Stimulated activated CD4-positive, alpha-beta T cell treated with anti-CD3 and anti-CD28 coated beads, Interleukin-4, amount 100 ng/mL, for 1 hour (primary cell): ENCODE measurements at regions not wholly inside any gene's neighbourhood (a gene's known extent, or its start where the extent isn't known, plus 50 kb on each side); places are given as distances from the start of the nearest gene placed in this dataset.

Experiments
- DNase-seq: peaks from one replicate; pipeline ENCODE4 v3.0.0-alpha.2; 2020

DNA sequence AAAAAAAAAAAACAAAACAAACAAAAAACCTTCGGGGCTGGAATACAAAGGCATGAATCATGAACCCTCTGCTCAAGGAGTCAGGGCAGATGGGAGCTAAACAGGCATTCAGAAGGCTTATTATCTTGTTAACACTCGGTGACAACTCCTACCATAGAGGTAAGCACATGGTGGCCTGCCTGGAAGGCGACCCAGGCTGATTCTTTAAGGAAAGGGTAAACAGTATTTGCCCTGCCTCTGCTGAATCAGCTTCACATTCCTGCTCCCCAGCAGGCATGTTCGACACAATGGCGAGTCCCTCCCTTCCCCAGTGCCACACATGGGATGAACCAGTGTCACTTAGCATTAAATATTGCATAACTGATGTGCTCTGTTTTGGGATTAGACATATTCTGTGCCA, 191.9 kb downstream of the ARL4C start:
- no peak for DNase-seq

DNA sequence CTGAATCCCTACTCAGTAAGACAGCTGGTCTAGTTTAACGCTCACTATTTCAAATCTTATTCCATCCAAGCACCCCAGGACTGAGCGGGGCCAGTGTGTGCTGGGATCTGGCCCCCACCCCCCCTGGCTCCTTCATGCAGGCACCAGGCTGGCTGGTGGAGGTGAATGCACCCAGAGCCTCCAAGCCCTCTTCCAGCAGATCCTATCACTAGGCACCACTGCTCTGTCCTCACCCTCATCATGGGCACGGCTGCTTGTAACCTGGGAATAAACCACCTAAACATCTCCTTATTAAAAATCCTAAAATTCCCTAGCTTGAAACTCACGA, 194.3 kb downstream of the ARL4C start:
- DNase-seq, result no peak

DNA sequence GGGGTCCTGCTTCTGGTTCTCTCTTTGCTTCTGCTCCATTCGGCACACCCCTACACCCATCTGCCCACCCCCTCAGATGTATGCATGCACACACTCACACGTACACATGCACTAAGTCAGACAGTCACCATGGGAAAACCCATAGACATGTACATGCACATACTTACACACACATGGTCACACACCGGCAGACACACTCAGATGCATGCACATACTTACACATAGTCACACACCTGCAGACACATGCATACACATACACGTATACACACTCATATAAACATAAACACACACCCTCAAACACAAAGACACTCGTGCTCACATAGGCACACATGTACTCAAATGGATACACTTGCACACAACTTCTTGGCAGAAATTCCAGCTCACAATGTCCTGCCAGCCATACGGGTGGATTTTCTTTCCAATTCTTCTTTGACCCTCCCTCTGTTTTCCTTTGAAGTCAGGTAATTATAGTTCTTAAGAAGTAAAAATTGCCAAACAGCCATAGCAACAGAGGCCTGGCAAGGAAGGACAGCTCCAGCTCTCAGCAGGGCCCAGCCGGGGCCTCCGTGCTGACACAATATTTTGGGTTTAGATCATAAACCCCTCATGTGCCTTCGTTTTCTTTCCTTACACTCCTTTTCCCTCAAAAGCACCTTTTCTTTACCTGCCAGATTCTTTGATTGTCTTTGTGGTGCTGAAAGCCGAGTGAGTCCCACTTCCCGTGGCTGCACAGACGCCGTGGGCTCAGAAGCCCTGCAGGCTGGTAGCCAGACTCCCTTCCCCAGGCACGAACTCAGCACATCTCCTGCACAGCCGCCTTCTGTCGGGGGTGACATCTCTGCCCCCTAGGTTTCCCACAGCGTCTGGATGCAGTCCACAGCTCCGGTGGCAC, 195.7 kb downstream of the ARL4C start:
- no peak for DNase-seq

DNA sequence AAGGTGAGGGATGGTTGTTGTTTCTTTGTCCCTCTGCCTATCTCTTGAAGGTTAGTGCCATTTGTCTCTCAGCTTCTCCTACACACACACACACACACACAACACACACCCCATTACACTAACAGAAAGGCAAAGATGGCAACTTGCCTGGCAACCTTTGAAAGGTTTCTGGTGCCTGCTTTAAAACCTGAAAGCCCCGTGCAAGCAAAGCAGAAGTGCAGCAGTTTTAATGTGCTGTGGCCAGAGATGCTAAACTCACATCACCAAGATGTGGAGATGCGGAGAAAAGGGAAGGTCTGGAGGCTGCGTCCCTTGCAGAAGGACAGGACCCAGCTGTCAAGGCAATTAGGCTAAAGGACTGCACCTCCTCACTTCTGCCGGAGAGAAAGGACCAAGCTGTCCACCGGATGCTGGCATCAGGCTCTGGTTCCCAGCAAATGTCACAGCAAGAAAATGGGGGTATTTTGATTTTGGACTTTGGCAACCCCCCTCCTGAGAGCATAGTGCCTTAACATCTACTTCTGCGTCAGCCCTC, 196.4 kb downstream of the ARL4C start:
- no peak for DNase-seq

DNA sequence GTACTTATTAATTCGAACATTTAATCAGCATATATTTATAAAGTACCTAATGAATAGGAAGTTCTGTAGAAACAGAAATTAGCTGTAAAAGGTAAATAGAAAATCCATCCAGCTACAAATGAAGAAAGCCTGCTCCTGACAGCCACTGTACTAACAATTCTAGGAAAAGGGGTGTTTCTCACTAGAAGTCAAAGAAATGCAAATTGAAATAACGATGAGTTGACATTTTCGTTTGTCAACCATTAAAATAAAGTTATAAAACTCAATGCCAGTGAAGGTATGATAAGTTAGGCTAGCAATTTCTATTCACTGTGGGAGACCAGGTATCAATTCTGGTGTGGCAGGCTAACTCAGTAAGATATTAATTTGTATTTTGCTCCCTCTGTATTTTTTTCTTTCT, 198.0 kb downstream of the ARL4C start:
- DNase-seq, result no peak

DNA sequence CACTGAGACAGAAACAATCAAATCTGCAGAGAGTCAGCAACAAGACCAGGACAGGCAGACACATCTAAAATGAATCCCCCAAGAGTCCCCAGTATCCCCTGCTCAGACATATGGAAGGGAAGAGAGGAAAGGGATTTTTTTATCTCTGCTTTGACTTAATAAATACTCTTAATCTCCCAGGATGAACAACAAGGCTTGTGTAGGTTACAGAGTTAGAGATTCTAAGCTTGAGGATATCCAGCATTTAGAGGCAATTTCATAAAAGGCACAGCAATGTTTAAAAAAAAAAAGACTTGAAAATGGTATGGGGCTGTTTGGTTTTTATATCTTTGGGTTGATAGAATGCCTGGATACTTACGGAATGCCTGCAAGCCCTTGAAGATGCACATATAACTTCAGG, 199.9 kb downstream of the ARL4C start:
- DNase-seq, result no peak

DNA sequence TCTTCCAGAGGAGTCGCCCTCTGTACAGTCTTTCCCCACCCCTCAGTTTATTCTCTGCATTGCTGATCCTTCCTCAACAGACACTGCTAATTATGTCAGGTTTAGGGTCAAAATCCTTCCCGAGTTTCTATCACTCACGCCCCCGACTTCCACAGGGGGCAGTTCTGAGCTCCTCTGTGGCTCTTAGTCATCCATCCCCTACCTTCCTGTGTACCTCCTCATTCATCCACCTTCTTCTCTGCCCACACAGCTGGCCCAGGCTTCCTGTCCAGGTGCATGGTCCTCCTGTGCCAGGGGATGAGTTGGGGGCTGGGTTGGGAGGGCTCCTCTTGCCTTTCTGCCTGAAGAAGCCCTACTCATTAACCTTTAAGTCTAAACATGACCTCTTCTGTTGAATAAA, 202.9 kb downstream of the ARL4C start:
- DNase-seq, result no peak

DNA sequence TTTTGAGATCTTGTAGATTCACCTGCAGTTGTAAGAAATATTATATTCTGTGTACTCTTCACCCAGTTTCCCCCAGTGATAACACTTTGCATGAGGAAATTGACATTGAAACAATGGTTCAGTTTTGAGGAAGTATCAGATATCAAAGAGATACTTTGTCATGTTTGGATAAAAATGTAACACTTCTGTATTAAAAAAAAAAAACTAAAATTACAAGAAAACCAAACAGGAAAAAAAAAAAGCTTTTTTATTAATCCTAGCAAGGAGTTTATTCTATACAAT, 204.0 kb downstream of the ARL4C start:
- no peak for DNase-seq

DNA sequence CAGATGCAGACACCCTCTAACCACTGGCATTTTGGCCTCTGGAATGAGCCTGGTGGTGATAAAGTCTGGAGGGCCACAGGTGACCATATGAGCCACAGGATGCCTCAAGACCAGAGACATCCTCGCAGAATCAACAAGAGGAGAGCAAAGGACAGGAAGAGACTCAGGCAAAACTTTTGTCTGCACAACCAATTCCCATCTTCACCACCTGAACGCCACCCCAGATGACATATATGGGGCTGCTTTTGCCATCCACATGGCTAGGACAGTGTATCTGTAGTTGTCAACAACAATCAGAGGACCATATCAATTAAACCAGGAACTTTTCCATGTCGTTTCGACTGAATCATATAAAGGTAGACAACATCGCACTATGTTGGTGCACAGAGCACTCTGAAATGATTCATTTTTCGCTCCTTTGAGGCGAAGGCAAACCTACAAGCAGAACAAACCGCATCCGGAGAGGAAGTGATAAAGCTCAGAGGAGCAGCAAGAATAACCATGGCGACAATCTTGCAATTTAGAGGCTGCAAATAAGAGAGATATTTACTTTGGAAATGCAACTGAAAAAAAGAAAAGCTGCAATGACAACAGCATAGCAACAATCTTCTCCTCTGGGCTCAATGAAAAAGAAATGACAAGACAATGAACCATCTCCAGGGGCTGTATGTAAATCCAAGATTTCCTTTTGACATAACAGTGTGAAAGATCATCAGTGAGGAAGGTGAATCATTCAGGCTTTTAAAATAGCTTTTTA, 204.5 kb downstream of the ARL4C start:
- DNase-seq, result no peak

DNA sequence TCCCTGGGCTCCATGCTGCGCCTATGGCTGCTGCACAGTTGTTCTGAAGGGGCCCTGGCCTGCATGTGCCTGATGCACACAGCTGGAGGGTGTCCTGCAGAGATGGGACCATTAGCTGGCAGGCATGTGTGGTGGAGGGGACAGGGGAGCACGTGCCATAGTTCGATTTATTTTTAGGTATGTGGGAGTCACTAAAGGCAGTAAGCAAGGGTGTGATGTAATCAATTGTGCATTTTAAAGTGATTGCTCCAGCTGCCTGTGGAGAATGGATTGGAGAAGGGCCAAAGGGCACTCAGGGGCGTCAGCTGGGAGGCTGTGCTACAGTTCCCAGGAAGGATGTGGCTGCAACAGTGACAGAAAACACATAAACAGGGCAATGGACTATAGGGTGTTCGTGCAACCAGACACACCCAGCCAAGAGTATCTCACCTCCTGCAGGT, 205.1 kb downstream of the ARL4C start:
- no peak for DNase-seq

DNA sequence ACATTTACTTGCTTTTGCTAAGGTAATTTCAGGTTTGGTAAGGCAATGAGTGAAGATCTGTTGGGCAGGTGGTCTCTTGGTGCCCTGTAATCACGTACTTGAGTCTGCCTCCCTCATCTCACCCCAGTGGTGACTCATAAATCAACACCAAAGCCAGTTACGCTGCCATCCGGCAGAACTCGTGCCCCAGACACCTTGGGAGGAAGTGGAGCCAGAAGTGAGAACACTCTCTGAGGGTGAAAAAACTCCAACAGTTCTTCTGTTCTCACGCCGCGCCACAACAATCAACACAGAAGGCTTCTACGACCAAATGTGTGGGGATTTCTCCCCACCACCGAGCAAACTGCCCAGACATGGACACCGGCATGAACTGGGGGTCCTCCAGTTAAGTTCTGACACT, 206.2 kb downstream of the ARL4C start:
- peak; percentile 65 for DNase-seq

DNA sequence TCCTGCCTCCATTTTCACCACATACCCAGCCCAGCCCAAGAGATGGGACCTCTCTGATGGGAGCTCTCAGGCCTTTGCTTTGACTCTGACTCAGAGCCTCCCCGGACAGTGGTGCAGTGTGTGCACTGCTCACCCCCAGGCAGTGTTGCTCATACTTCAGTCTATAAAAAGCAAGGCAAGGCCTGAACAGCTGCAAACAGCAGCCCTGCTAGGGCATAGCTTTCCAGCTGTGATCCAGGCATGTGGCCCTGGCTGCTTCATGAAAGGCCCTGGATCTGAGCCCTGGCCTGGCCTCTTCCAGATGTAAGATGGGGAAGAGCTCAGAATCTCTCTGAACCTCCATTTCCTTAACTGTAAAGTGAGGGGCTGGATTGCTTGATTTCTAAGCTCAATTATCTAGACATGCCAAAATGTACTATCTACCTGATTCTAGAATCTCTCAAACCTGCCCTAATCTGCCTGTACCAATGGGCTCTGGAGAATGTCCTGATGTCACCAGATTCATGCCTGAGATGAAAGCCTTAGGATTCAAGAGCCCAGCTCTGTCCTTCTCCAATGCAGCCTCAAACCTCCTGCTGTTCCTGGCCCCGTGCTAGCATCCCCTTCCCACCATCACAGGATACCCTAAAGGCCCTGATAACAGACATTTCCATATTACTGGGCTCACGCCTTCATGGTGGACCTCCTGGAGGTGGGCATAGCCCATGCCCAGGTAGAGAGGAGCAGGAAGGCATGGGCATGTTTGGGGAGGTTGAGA, 206.9 kb downstream of the ARL4C start:
- DNase-seq, result no peak

DNA sequence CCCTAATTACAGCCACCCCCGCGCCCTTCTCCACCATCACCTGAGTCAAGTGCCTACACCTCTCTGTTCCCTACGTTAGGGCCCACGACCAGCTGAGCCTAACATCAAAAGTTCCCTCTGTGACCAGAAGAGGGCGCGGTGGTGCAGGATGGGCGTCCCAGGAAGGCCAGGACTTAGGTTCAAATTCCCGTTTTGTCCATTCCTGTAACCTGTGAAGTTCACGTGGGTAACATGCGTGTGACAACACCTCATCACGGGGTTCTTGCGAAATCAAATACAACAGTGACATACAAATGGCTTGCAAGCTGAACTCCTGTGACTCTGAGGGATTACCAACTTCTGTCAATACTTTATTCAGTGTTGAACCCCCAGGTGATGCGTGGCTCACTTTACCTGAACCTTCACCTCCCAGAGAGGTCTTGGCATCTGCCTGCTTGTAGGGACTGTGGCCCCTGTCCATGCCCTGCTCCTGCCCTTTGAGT, 207.9 kb downstream of the ARL4C start:
- peak; percentile 67 for DNase-seq

DNA sequence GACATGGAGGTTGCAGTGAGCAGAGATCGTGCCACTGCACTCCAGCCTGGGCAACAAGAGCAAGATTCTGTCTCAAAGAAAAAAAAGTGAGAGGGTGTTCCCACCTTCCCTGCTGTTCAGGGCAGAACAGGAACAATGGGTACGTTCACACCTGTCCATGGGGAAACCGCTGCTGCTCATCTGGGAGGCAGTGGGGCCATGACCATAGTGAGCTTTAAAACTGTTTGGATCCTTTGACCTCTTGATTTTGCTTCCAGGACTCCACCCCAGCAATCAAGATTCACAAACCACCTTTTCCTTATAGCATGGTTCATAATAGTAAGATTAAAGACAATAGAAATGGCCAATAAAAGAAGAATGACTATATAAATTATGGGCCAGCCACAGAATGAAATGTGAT, 209.2 kb downstream of the ARL4C start:
- no peak for DNase-seq

DNA sequence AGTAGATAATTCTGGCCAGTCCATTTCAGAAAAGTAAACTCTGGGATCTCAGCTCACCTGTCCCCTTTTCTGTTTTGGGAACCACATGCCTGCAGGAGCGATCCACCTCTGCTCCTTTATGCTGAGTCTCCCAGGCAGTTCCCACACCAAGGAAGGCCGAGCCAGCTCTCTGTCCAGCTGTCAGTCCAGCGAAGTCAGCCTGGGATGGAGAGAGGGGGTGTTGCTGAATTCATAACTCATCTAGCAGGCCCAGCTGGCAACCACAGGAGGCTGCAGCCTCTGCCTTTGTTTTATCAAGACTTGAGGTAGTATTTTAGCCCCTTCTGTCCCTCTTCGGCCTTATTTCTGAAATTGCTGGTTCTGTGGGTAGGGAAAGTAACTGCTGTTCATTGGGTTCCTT, 209.9 kb downstream of the ARL4C start:
- no peak for DNase-seq

DNA sequence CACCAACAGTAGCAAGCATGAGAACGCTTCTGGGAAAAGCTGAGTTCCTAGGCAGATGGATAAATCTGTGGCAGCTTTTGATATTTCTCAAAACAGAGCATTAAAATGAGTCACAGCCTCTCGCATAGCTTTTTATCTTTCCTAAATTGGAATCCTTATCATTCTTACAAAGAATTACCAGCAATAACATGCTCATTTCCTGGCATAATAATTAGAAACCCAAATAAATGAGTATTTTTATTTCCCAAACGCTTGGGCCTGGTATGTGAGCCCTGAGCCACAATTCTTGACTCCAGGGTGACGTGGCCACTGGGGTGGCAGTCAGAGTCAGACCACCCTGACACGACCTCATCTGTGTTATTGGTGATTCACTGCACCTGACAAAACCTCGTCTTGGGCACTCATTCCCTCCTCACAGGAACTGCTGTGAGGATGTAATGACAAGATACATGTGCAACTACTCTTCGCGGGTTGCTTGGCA, 210.7 kb downstream of the ARL4C start:
- DNase-seq, result no peak

DNA sequence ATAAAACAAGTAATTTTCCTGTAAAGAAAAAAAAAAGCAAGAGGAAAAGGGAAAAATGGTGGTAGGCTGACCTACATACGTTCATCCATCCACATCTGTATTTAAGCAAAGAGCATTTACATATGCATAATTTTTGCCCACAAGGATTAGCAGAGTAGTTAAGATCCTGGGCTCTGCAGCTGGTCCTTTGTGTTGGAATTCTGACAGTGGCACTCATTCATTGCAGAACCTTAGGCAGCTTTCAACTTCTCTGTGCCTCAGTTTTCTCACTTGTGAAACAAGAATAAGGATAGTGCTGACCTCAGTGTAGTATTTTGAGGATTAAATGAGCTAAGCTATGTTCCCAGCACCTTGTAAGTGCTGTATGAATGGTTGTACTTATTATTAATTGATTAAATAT, 211.3 kb downstream of the ARL4C start:
- no peak for DNase-seq

DNA sequence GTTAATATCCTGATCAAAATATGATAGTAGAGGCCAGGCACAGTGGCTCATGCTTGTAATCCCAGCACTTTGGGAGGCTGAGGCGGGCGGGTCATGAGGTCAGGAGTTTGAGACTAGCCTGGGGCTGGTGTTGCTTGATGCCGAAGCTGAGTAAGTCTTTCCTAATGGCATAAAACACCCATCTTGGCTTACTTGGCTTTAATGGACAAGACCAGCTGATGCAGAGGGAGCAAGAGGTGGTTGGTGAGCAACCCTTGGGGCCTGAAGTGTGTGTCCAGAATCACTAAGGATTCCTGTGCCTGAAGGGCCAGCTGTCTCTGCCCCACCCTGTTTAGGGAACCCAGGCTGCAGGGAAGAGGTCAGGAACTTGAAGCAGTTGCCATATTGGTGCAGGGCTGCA, 217.2 kb downstream of the ARL4C start:
- no peak for DNase-seq

DNA sequence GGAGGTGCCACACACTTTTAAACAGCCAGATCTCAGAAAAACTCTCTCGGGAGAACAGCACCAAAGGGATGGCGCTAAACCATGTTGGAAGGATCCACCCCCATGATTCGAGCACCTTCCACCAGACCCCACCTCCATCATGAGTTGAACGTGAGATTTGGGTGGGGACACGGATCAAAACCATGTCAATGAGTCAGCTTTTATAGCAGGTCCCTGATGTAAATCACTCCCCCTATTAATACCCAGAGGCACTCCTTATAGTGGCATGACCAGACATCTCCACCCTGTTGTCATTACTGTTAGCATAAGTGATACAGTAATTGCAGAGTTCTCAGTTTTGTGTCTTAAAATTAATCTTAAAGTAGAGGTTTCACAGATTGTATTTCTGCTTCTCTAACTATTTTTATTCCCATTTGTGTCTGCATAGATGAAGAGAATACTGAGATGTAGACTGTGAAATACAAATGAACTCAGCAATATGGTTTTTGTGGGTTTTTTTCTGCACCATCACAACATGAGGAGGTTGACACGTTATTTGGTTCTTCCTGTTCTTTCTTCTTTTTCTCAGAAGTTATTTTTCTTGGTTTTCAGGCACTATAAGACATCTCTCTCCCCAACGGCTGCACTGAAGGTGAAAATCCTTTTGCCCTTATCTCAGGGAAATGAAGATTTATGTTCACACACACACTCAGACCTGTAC, 218.2 kb downstream of the ARL4C start:
- DNase-seq, result no peak

DNA sequence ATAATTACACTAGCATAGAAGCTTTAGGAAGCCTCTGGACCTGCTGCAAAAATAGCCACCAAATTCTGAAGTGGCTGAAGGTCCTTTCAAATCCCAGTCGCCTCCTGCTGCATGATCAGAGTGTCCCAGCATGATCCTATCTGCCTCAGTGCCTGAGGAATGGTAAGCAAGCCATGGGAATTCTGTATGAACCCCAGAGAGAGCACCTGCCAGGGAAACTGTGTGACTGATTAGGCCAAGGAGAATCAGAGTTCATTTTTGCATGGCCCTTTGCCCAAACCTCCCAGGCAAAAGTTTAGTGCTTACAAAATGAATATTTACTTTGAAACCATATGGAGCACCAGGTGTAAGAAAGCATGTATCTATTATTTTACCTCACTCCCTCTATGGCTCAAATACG, 221.4 kb downstream of the ARL4C start:
- no peak for DNase-seq

DNA sequence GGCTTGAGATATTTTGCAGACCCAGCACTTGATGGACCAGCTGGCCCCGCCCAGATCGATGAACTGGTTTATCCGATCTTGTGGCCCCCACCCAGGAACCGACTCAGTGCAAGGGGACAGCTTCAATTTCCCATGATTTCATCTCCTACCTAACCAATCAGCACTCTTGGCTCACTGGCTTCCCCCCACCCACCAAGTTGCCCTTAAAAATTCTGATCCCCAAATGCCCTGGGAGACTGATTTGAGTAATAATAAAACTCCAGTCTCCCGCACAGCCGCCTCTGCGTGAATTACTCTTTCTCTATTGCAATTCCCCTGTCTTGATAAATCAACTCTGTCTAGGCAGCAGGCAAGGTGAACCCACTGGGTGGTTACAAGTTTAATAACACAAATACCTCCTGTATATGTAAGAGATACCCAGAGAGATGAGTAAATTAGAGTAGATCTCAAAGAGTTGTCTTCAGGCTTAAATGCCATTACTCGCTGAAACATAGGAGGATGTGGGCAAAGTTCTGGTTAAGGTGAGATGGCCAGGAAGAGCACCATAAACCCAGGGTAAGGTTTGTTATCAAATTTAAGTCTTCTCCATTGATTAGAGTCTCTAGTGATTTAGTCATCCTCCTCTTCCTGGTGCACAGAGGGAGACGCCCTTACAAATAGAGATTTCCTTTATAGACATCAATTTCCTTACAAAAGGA, 222.8 kb downstream of the ARL4C start:
- DNase-seq, result no peak
